IPS-NIHi11 (cell line): ENCODE measurements at regions not wholly inside any gene's neighbourhood (a gene's known extent, or its start where the extent isn't known, plus 50 kb on each side); places are given as distances from the start of the nearest gene placed in this dataset.
A peak's percentile ranks its signal among the peaks of the same experiment; 100 is the strongest.
"Not testable (repeated sequence)": the region's sequence is repeated elsewhere in the genome, so short reads cannot be mapped to it uniquely, and the experiment has no call there.

ENCODE experiments used
- DNase-seq: peaks from one replicate; pipeline ENCODE4 v3.0.0; 2012; ENCODE audit warnings: mixed read lengths, low spot score

DNA sequence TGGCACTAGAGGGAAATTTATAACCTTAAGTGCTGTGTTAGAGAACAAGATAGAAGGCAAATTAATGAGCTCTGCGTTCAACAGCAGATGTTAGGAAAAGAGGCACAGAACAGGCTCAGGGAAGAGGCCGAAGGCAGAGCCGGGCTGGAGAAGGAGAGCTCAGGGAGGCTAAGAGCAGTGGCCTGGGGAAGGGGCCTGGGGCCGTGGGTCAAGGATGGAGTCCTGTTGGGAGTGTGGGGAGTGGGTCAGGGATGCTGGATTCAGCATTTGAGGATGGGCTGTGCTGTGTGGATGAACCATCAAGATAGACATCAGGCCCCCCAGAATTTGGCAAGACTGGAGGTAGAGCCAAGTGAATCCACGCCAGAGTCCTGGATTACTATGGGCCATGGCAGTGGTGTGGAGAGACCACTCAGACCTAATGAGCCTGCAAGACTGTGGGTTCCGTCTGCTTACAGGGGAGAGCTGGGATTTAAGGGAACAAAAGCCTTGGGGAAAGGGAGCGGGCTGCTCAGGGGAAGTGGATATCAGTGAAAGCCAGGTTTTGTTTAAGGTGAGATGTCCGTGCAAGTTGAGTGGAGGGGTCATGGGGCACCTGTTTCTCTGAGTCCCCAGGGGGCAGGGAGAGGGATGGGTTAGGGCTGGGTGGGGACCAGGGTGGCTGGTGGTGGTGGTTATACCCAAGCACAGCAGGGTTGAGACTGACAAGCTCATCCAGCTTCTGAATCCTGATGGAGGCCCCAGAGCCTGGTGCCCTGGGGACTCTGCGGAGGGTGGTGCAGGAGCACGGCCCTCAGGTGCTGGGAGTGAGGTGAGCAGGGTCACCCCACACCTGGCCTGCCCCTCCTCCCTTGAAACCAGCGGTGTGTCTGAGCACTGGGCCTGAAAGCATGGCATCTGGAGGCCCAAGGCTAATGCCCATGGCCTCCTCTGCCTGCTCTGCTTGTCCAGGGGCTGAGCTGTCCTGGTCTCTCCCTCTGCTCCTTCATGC lies 101.7 kb downstream of the BMS1 start:
- DNase-seq: no peak

DNA sequence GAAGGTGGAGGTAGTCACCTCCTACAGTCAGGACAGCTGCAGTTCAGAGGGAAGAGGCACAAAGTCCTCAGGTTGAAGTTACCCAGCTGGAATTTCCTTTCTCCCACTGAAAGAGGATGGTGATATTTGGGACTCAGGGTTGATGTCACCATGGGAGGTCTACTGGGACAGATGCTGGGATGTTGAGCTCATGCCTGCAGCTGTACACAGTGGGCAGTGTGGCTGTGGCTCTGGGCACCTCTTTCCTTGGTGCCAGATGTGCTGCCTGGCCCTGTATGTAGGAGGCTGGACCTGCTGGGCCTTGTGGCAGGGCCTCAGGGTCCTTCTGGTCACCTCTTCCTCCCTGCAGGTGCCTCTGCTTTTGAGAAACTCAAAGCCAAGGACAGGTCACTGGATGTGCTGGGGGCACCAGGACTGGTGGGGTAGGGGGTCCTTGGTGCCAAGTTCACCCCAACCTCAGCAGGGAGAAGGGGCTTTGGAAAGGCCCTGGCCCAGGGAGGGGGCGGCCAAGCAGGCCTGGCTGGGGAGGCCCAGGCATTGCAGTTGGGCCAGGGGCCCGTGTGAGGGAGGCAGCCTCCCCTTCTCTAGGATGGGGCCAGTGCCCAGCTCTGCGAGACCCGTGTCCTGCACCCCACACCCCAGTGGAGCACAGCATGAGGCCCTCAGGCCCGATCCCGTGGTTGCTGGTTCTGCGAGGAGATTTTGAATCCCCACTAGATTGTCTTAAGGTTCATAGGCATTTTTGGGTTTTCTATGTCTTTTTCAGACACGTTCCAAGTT lies 103.1 kb downstream of the BMS1 start:
- no peak for DNase-seq

DNA sequence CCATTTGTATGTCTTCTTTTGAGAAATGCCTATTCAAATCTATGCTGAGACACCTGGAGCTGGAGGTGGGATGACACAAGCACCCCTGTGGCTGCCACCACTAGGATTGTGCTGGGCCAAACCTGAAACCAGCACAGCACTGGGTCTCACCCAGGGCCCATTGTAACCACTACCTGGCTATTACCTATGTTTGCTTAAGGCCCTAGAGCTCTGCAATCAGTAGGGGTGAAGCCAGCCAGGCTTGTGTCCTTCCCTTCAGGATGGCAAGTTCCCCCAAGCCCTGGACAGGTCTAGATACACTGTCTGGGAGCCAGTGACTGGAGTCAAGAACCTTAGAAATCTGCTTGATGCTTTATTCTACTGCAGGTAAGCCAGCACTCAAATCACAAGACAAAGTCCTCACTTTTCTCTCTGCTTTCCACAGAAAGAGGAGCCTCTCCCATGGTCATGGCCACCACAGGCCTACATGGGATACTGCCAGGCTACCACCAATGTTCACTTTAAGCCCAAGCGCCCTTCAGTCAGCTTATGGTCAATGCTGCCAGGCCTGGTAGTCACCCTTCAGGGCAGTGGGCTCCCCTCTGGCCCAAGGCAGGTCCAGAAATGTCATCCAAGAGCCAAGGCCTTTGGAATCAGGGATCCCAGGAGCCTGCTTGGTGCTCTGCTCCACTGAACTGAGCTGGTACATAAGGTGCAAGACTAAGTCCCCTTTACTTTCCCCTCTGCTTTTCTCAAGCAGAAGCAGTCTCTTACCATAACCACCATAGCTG lies 105.3 kb downstream of the BMS1 start:
- DNase-seq: no peak

DNA sequence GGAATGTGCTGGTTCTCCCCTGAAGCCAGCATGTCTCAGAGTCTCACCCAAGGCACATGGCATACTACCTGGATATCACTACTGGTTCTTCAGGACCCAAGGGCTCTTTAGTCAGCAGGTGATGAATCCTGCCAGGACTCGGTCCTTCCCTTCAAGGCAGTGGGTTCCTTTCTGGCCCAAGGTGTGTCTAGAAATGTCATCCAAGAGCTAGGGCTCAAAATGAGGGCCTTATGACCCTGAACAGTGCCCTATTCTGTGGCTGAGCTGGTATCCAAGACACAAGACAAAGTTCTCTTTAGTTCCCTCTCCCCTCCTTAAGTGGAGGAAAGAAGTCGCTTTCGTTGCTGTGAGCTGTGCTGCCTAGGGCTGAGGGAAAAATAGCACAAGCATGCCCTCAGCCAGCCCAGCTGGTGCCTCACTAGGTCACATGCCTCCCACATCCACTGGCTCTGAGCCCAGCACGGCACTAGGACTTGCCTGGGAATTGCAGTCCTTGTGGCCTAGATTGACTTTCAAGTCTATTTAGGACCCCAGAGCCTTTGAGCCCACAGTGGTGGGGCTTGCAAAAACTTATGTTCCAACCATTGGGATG lies 106.0 kb downstream of the BMS1 start:
- no peak for DNase-seq

DNA sequence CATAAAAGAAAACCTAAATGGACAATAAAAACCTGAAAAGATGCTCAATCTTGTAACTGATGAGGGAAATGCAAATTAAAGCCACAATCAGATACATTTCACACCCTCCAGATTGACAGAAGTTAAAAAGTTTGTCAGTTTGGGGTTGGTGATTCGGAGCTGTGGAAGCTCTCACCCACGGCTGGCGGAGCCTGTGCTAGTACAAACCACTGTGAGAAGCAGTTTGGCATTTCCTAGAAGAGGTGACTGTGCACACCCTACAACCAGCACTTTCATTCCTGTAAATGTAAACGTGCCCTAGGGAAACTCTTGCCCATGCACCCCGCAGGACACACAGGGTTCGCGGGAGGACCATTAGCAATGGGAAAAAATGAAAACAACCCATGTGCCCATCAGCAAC lies 114.1 kb downstream of the BMS1 start:
- DNase-seq: no peak

DNA sequence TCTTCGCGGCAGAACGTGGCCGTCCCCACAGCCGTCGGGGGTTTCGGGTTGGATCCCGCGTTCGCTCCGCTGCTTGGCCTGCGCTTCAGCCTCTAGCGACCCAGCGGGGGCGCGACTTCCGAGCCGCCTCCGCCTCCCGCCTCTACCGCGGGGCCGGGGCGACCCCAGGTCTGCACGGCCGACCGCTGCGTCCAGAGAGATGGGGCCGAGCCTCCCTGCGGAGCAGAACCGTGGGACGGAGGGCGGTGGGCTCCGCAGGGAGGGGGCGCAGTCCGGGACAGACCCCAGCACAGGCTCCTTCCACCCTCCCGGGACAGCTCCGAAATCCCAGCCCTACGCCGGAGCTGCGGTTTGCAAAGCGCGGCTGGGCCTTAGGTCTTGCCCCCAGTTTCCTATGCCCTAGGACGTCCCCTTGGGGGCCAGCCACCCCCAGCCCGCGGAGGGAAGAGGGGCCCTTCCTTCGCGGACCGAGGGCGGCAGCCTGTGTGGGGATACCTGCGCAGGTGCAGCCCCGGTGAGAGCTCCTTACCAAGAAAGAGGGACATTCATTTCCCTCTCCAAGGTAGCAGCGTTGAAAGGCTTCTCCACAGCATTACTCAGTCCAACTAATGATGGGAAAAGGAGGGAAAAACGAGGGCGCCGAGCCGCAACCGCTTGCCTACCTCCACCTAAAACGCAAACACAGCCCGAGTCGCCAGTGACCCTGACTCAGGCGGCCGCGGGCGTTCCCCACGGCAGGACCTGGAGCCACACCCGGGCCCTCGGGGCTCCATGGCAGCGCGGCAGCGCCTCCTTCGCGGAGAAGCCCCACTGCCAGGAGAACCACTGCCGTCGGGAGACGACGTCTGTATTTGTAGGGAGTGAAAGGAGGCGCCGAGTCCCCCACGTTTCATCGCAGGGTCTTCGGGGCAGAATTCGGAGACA lies 115.7 kb downstream of the BMS1 start:
- peak; percentile 57 for DNase-seq

DNA sequence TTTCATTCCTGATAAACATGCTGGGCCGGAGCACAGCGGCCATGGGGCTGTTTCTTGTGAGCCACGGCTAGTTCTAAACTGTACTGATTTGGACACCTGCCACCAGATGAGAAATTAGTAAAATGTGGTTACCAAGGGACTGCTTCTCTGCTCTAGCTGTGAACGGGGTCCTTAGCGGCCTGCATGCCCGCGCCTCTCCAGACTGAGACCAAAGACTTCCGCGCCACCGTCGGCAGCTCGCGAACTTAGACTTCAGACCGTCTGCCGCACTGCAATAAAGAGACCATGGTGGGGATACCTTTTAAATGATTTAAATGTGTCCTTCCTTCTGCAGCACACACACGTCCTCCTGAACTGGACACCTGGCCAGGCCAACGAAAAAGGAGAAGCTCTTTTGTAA lies 116.4 kb downstream of the BMS1 start:
- no peak for DNase-seq

DNA sequence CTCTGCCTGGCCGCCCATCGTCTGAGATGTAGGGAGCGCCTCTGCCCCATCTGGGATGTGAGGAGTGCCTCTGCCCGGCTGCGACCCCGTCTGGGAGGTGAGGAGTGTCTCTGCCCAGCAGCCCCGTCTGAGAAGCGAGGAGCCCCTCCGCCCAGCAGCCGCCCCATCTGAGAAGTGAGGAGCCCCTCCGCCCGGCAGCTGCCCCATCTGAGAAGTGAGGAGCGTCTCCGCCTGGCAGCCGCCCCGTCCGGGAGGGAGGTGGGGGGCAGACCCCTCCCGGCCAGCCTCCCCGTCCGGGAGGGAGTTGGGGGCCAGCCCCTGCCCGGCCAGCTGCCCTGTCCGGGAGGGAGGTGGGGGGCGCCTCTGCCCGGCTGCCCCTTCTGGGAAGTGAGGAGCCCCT lies 117.8 kb downstream of the BMS1 start:
- DNase-seq: not testable (repeated sequence)

DNA sequence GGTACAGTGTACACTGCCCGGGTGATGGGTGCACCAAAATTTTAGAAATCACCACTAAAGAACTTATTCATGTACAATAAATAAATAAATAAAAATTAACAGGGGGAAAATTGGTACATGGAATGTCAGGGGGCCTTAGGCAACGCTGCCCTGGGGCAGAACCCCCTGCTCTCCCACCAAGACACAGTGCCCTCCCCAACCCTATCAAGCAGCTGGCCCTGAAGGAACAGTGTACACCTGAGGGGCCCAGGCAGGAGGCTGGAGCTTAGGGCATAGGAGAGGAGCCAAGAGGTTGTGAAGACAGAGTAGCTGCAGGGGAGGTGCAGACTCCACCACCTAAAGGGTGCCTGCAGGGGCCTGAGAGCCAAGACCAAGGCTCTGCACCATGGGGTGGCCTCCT lies 128.8 kb downstream of the BMS1 start:
- no peak for DNase-seq

DNA sequence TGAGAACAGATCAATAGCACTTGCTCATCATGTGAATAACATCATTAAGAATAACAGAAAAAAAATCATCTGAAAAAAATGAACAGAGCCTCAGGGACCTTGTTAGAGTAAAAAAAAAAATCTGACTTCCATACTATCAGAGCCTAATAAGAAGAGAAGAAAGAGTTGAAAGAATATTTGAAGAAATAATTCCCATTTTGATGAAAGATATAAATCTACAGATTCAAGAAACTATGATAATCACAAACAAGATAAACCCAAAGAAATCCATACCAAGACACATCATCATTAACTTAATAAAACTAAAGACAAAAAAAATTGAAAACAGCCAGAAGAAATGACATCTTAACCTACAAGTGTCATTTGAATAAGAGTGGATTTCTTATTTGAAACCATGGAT lies 134.4 kb downstream of the BMS1 start:
- no peak for DNase-seq

DNA sequence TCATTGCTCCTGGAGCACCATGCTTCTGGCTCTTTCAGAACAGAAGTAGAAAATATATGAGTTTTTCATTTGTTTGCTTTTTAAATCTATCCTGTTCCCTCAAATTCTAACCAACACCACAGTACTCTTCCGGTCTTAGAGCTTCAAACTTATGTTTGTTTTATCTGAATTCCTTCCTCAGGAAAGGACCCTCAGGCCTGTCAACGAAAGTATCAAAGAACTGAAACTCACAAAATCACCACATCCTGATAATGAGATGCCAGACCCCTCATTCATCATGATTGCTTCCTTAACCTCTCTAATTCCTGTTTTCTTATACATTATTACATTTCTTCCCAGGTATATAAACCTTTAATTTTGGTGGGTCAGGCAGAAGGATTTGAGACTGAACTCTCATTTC lies 135.2 kb downstream of the BMS1 start:
- DNase-seq: no peak

DNA sequence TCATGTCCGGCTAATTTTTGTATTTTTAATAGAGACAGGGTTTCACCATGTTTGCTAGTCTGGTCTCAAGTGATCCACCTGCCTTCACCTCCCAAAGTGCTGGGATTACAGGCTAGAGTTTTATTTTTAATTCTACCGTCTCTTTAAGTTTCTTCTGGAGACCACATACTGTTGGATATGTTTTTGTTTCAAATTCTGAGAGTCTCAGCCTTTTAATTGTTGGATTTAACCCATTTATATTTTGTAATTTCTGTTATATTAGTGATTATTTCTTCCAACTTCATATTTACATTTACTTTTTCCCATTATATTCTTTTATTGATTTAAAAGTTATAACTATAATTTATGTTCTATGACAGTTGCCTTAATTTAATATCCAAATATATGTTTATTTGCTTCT lies 139.4 kb downstream of the BMS1 start:
- DNase-seq: no peak

DNA sequence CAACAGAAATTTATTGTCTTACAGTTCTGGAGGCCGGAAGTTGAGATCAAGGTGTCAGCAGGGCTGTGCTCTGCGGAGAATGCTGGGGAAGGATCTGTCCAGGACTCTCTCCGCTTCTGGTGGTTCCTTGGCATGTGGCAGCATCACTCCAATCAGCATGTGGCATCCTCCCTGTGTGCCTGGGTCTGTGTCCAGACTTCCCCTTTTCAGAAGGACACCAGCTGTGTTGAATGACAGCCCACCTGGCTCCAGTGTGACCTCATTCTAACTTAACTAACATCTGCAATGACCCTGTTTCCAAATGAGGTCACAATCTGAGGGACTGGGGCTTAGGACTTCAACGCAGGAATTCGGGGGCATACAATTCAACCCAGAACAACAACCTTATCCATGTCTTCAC lies 141.9 kb downstream of the BMS1 start:
- DNase-seq: no peak

DNA sequence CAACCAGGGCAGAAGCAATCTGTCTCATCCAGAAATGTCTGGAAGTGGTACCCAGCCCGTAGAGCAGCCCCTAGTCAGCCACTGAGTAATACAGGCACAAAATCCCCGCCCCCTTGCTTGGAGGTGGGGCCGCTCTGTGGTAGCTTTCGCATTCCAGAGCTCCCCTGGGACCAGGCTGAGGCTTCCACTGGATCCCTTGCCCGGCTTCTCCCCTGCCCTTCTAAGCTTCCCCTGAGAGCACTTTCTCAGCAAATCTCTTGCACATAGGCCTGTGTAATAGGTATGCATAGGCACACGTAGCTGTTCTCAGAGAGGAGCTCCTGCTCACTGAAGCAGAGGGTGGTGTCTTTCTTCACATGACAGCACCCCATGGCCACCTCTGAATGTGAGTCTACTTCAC lies 144.2 kb downstream of the BMS1 start:
- peak; percentile 72 for DNase-seq

DNA sequence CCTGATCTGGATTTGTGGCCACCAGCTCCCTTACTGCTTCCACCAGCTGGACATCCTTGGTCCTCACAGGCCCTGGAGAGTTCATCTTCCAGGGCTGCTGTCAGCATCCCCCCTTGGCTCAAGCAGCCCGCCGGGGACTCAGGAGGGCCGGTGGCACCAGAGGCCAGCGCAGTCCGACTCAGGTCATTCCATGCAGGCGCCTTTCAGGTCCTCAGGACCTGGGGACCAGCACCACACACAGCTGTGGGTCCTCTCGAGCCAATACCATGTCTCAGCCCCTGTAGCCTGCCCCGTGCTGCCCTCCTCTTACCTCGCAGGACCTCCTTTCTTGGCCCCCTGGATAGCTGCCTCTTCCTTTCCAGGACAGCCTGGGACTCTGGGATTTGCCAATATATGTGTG lies 145.5 kb downstream of the BMS1 start:
- no peak for DNase-seq

DNA sequence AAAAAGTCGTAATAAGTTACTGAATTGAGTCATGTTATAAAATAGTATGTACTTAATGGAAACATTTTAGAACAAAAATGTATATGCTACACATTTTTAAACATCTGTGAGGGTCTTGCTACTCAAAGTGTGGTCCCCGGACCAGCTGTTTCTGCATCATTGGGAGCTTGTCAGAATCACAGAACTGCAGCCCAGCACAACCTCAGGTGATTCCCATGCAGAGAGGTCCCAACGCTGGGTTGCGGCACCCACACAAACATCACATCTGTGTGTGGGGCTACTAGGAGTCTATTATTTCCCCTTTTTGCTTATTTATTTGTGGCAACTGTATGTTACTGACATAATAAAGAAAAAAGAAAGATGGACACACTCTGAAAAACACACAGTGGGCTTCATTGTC lies 146.6 kb downstream of the BMS1 start:
- no peak for DNase-seq

DNA sequence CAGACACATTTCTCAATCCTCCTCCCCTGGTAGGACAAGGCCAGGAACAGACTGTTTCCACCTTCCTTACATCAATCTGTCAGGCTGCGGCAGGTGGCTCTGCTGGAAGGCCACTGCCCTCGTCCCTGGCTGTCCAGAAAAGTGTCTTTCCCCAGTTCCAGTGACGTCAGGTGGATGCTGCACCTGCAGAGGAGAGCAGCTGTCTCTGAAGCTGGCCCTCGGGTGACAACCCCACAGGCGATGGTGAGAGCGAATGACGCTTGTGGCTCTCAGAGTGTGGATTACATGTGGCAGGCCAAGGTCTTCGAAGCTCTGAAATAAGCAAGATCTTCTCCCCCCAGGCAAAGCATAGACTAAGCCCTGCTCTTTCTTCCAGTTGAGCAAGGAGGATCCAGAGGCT lies 146.9 kb upstream of the RET start:
- no peak for DNase-seq

DNA sequence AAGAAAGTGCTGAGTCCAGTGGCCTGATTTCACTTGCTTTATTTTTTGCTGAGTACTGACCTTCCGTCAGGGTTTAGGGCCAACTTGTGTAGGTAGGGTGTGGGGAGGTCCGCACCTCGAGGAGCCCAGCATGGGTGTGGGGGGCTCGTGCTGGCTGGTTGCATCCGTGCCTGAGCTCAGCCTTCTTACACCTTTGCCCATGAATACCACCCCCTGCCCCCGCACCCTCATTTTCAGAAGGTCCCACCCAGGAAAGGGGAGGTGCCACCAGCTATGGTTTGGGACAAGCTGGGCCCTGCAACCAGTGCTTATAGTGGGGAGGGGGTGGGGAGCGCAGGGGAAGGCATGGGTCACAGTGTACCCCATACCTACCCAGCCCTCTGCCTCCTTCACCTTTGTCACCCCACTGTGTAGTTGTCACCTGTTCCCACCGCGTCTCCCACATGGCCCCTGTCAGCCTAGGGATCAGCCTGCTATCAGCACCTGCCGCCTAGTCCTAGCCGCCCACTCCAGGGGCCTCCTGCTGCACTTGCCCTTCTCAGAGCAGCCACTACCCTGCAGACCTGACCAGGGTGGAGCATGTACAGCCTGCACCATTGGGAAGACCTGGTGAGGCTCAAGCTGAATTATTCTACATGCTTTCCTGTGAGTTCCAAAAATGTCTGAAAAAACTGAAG lies 146.2 kb upstream of the RET start:
- DNase-seq: no peak

DNA sequence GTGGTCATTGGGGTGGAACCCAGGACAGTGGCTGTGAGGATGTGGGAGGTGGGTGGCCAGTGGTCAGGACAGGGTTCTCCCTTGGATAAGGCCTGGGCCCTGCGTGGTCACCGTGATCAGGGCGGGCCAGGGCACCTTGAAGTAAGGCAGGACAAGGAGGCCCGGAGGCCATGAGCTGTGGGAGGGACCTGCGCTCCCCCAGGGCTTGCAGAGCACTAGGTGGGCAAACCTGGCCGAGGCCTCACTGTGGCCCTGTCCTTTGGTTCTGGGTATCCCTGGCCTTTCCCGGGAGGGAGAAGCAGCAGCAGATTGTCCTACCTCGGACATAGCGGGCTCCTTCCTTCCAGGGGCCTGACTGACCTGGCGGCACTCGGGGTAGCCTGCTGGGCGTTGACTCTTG lies 144.8 kb upstream of the RET start:
- DNase-seq: no peak

DNA sequence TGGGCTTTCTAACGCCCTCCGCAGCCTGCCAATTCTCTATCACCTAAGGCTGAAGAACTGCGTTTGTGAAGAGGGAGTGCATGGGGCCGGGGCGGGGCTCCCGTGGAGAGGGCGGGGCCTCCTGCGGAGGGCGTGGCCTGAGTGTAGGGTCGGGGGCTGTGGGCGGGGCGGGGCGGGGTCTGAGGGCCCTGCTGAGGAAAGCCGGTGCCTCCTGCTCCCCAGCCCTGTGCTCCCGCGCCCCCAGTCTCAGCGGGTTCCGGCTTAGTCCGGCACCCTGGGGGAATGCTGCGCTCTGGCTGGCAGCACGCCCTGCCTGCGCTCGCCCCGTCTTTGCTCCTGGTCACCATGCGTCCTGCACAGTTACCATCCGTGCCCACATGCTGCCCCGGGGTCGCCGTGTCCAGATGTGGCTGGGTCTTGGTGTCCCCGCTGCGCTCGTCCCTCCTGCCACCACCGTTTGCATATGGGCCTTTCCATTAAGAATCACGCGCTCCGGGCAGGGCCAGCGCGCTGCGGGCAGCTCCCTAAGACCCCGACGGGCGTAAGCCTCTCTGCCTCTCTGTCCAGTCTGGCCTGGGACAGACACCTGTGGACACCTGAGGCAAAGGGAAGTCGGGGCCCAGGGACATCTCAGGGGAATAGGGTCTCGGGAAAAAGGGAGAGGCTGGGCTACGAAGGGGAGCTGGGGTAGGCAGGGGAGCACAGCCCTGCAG lies 144.0 kb upstream of the RET start:
- peak; percentile 93 for DNase-seq
